Astrocyte of the spinal cord (primary cell): ENCODE measurements at regions not wholly inside any gene's neighbourhood (a gene's known extent, or its start where the extent isn't known, plus 50 kb on each side); places are given as distances from the start of the nearest gene placed in this dataset.

Experiments used
- DNase-seq: peaks from one replicate; pipeline ENCODE4 v3.0.0; 2011; ENCODE audit warnings: low read depth, low spot score
- H3K4me3 ChIP-seq: 2 replicates; pipeline ENCODE4 v1.5.1; 2011; ENCODE audit warnings: low read depth, mild to moderate bottlenecking, low read length, moderate library complexity
- CTCF ChIP-seq: IDR thresholded peaks from 2 replicates; pipeline ENCODE4 v1.5.1; 2012; ENCODE audit warnings: low read depth, mild to moderate bottlenecking, low read length, inconsistent platforms
- in situ Hi-C: cut with HindIII; loops from 2 replicates; pipeline ENCODE4 v1.10.0; 2017; ENCODE audit warnings: low sequenced_read_pairs

- in situ Hi-C loops, result no loop called here
- no peak overlapping the region for H3K4me3 ChIP-seq
- DNase-seq, result no peak
- no peak for TF ChIP-seq CTCF
Measured at GRCh38 chr20:51918561-51918960, 116.2 kb upstream of the SALL4 start.

GRCh38 chr20:51917886-51918535 lies 115.7 kb upstream of the SALL4 start:
- no peak for DNase-seq
- in situ Hi-C loops, result no loop called here
- H3K4me3 ChIP-seq, result no peak overlapping the region
- no peak for TF ChIP-seq CTCF

DNA sequence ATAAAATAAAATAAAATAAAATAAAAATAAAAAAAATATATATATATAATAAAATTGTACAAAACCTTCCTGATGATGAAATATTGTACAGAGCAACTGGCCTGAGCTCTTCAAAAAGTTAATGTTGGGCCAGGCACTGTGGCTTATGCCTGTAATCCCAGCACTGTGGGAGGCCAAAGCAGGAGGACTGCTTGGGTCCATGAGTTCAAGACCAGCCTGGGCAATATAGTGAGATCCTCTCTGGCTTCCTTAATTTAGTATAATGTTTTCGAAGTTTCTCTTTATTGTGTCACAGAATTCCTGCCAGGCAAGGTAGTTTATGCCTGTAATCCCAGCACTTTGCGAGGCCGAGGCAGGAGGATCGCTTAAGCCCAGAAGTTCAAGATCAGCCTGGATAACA lies 113.9 kb upstream of the SALL4 start:
- DNase-seq, result no peak
- no peak overlapping the region for H3K4me3 ChIP-seq
- in situ Hi-C loops, result no loop called here
- no peak for TF ChIP-seq CTCF

DNA sequence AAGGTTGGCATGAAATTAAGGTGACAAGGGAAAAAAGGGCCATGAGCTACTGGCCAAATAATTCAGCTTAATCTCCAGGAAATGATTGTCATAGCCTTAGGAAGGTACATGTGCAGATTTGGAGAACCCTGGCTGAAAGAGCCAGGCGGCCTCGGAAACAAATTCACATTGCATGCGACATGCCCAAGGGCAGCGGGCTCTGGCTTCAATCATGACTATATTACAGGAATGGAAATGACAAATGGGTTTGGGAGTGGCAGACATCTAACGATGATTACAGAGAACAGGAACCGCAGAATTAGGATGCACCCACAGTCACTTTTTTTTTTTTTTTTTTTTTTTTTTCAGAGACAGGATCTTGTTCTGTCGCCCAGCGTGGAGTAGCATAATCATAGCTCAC lies 112.4 kb upstream of the SALL4 start:
- TF ChIP-seq CTCF, result no peak
- DNase-seq, result no peak
- in situ Hi-C loops, result no loop called here

DNA sequence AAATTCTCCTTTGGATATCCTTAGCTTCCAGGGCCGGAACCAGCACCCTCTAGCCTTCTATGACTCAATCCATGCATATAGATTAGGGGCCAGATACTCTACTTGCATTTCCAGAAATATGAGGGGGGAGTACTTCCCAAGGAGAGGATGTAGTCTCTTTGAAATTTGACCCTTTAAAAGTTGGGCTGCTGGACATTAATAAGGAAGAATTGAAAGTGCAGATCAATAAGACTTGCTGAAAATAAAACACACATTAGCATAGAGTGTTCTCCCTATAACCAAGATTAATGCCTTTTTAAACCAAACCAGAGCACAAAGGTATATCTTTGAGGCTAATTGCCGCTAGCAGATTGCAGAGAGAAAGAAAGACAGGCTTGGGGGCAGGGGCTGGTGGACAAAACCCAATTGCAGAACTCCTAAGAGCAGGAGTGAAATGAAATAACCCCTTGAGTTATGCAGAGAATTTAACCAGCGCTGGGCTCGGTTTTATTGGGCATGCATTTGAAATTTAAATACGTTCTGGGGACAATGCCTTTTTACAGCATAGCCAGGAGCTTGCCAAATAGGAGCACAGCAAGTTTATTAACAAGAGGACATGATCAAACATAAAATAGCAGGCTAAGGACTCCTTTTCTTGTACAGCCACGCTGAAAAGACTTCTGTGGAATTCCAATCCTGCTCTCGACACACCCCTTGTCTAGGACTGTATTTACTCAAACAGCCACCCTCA lies 108.2 kb upstream of the SALL4 start:
- in situ Hi-C loops, result no loop called here
- peak; percentile 50 for DNase-seq
- TF ChIP-seq CTCF, result no peak
- no peak overlapping the region for H3K4me3 ChIP-seq

More for the DNA sequence above, 112.4 kb upstream of the SALL4 start:
- no peak overlapping the region for H3K4me3 ChIP-seq

- DNase-seq, result no peak
- TF ChIP-seq CTCF, result no peak
- H3K4me3 ChIP-seq, result no peak overlapping the region
- in situ Hi-C loops, result no loop called here
Measured at GRCh38 chr20:51906679-51907078, 104.4 kb upstream of the SALL4 start.
